Ishikawa (cell line): ENCODE measurements at regions not wholly inside any gene's neighbourhood (a gene's known extent, or its start where the extent isn't known, plus 50 kb on each side); places are given as distances from the start of the nearest gene placed in this dataset.

Source experiments
- CREB1 ChIP-seq: IDR thresholded peaks from 2 replicates; pipeline ENCODE4 v1.6.1; 2012; ENCODE audit warnings: low read depth
- EP300 ChIP-seq: IDR thresholded peaks from 2 replicates; pipeline ENCODE4 v1.6.1; 2012; ENCODE audit warnings: borderline replicate concordance
- FOXM1 ChIP-seq: IDR thresholded peaks from 2 replicates; pipeline ENCODE4 v1.6.1; 2012; ENCODE audit warnings: low read depth, borderline replicate concordance
- MAX ChIP-seq: IDR thresholded peaks from 2 replicates; pipeline ENCODE4 v1.6.1; 2012
- RAD21 ChIP-seq: IDR thresholded peaks from 2 replicates; pipeline ENCODE4 v1.6.1; 2012; ENCODE audit warnings: low read depth
- REST ChIP-seq: IDR thresholded peaks from 2 replicates; pipeline ENCODE4 v1.6.1; 2012; ENCODE audit warnings: low read depth, mild to moderate bottlenecking
- TAF1 ChIP-seq: IDR thresholded peaks from 2 replicates; pipeline ENCODE4 v1.6.1; 2012; ENCODE audit warnings: low read depth, mild to moderate bottlenecking
- TCF12 ChIP-seq: IDR thresholded peaks from 2 replicates; pipeline ENCODE4 v1.6.1; 2012; ENCODE audit warnings: low read depth
- TEAD4 ChIP-seq: IDR thresholded peaks from 2 replicates; pipeline ENCODE4 v1.6.1; 2012
- USF1 ChIP-seq: IDR thresholded peaks from 2 replicates; pipeline ENCODE4 v1.6.1; 2012
- YY1 ChIP-seq: IDR thresholded peaks from 2 replicates; pipeline ENCODE4 v1.6.1; 2012; ENCODE audit warnings: low read depth

- TF ChIP-seq REST (no peak), USF1 (no peak), EP300 (no peak), CREB1 (no peak), FOXM1 (no peak), YY1 (no peak), TAF1 (no peak), MAX (no peak), TEAD4 (no peak), RAD21 (no peak), TCF12 (no peak)
These were observed 179.4 kb upstream of the ADRA1B start for GRCh38 chr5:159736844-159737243.
